Glutamatergic neuron (in vitro differentiated cells): ENCODE measurements at regions not wholly inside any gene's neighbourhood (a gene's known extent, or its start where the extent isn't known, plus 50 kb on each side); places are given as distances from the start of the nearest gene placed in this dataset.
A peak's percentile ranks its signal among the peaks of the same experiment; 100 is the strongest.

Source experiments
- DNase-seq: peaks from one replicate; pipeline ENCODE4 v3.0.0; 2022
- H3K27ac Mint-ChIP-seq: one replicate; pipeline ENCODE4 v1.8.0; 2020; ENCODE audit warnings: mild to moderate bottlenecking, mixed read lengths, inconsistent platforms; ENCODE audit not compliant: unreplicated experiment
- H3K27me3 Mint-ChIP-seq: one replicate; pipeline ENCODE4 v1.8.0; 2020; ENCODE audit warnings: mild to moderate bottlenecking, moderate library complexity, mixed read lengths, inconsistent platforms; ENCODE audit not compliant: unreplicated experiment
- H3K36me3 Mint-ChIP-seq: one replicate; pipeline ENCODE4 v1.8.0; 2020; ENCODE audit warnings: mild to moderate bottlenecking, mixed read lengths, inconsistent platforms; ENCODE audit not compliant: unreplicated experiment
- H3K4me1 Mint-ChIP-seq: one replicate; pipeline ENCODE4 v1.8.0; 2020; ENCODE audit warnings: mild to moderate bottlenecking, low read depth, mixed read lengths, inconsistent platforms; ENCODE audit not compliant: unreplicated experiment
- H3K4me3 Mint-ChIP-seq: one replicate; pipeline ENCODE4 v1.8.0; 2020; ENCODE audit warnings: mild to moderate bottlenecking, mixed read lengths, inconsistent platforms; ENCODE audit not compliant: unreplicated experiment
- H3K9me3 Mint-ChIP-seq: one replicate; pipeline ENCODE4 v1.8.0; 2020; ENCODE audit warnings: mild to moderate bottlenecking, moderate library complexity, mixed read lengths, inconsistent platforms; ENCODE audit not compliant: unreplicated experiment
- TF ChIP-seq, protein P1 (sequence below): fragments of 200-600 bp; sonication (generic); IDR thresholded peaks from one replicate; pipeline ENCODE4 v1.5.0; 2021; ENCODE audit not compliant: partially characterized antibody, unreplicated experiment

DNA sequence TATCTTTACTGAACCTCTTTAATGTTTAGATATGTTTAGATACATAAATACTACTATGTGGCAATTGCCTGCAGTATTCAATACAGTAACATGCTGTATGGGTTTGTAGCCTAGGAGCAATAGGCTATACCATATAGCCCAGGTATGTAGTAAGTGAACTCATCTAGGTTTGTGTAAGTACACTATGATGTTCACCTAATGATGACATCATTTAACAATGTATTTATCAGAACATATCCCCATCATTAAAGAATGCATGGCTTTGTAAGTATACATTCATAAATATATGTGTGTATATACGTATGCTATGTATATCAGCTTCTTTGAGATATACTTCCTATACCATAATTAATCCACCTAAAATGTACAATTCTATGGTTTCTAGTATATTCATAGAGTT is 631.2 kb upstream of the MAN1A1 start:
- Mint-ChIP-seq H3K27me3 (no peaks in the 10 kb centered on the region), H3K4me1 (no peaks in the 10 kb centered on the region), H3K9me3 (no peaks in the 10 kb centered on the region), H3K27ac (no peak overlapping the region), H3K36me3 (no peaks in the 10 kb centered on the region), H3K4me3 (no peak overlapping the region)
- TF ChIP-seq, protein P1, sequence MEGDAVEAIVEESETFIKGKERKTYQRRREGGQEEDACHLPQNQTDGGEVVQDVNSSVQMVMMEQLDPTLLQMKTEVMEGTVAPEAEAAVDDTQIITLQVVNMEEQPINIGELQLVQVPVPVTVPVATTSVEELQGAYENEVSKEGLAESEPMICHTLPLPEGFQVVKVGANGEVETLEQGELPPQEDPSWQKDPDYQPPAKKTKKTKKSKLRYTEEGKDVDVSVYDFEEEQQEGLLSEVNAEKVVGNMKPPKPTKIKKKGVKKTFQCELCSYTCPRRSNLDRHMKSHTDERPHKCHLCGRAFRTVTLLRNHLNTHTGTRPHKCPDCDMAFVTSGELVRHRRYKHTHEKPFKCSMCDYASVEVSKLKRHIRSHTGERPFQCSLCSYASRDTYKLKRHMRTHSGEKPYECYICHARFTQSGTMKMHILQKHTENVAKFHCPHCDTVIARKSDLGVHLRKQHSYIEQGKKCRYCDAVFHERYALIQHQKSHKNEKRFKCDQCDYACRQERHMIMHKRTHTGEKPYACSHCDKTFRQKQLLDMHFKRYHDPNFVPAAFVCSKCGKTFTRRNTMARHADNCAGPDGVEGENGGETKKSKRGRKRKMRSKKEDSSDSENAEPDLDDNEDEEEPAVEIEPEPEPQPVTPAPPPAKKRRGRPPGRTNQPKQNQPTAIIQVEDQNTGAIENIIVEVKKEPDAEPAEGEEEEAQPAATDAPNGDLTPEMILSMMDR, result no peak
- no peak for DNase-seq

DNA sequence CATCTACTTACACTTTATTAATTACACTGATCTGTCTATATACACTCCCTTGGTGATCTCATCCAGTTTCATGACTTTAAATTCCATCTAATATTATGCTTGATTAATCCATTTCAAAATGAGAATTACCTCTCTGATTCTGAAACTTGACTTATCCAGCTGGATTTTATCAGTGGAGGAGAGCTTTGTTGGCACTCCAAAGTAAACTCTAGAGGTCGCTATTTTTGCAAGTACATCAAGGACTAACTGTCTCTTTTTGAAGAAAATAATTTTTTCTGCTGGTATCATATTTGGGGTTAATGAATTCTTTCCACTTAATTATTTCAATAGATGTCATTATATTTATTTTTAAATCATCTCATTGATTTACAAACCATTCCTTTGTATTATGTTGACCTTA is 630.3 kb upstream of the MAN1A1 start:
- Mint-ChIP-seq H3K27me3 (no peaks in the 10 kb centered on the region), H3K36me3 (no peaks in the 10 kb centered on the region), H3K9me3 (no peaks in the 10 kb centered on the region), H3K4me3 (no peak overlapping the region), H3K4me1 (no peaks in the 10 kb centered on the region), H3K27ac (no peak overlapping the region)
- DNase-seq, result no peak
- TF ChIP-seq, protein P1, result peak; percentile 64

DNA sequence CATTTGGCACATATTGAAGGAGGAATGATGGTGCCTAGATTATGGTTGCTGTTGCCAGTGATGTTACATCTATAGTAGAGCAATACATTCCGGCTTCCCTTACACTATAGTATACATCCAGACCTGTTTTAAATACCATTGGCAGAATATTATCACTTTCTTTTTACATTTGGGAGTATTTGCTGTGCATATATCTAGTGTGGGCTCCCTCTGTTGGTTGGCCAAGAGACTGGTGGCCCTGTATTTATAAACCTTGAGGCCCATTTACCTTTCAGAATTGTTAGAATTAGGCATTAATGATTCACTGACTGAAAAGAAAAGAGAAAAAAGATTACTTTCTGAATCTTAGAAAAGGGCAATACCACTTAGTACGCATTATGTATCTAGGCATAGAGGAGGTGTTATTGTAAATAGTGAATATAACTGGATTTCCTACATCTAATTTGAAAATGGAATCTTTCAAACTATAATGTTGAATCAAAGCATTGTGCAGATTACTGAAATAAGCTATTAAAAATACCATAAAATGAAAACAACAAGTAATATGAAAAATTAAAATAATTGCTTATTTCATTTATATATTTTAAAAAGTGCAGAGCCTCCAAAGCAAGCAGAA is 628.8 kb upstream of the MAN1A1 start:
- no peaks in the 10 kb centered on the region for H3K27me3 Mint-ChIP-seq
- H3K4me3 Mint-ChIP-seq, result no peak overlapping the region
- no peak overlapping the region for H3K27ac Mint-ChIP-seq
- no peak for DNase-seq
- TF ChIP-seq, protein P1, result peak; percentile 68
- no peaks in the 10 kb centered on the region for H3K9me3 Mint-ChIP-seq
- no peaks in the 10 kb centered on the region for H3K36me3 Mint-ChIP-seq
- H3K4me1 Mint-ChIP-seq, result no peaks in the 10 kb centered on the region

DNA sequence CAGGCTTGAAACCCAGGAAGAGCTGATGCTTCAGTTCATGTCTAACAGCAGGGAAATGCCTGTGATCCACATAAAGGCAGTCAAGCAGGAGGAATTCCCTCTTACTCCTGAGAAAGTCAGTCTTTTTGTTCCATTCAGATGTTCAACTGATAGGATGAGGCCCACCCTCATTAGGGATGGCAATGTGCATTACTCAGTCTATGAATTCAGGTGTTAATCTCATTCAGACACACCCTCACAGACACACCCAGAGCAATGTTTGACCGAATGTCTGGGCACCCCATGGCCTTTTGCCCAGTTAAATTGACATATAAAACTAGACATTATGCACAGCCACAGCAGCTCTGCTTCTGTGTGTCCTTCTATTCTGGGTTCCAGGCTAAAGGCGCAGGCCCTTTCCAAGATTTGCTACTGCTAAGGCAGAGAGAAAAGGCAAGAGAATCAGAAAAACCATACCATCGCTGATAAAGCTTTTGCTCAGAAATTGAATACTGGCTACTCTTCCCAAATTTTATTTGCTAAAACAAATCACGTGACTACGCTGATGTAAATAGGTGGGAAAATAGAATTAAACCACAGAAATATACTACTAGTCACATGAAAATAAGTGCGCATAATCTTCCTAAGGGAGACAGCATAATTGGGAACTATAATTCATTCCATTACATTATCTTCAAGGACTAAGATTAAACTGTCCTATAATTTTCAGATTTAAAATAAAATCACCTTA is 625.0 kb upstream of the MAN1A1 start:
- Mint-ChIP-seq H3K36me3 (no peaks in the 10 kb centered on the region), H3K4me3 (no peak overlapping the region), H3K4me1 (no peaks in the 10 kb centered on the region), H3K27ac (no peak overlapping the region), H3K27me3 (no peaks in the 10 kb centered on the region), H3K9me3 (no peaks in the 10 kb centered on the region)
- DNase-seq, result no peak
- TF ChIP-seq, protein P1, result no peak

DNA sequence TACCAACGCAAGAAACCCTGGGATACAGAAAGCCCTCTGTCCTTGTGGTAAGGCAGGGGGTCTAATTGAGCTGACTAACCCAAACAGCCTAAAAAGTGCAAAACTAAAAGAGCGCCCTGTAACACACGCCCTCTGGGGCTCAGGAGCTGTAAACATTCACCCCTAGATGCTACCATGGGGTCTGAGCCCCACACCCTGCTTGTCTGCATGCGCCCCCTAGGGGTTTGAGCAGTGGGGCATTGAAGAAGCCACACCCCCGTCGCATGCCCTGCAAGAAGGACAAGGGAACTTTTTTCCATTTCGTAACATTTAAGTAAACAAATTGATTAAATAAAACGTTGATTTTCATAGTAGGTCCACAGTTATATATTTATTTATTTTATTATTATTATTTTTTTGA is 616.9 kb upstream of the MAN1A1 start:
- H3K27ac Mint-ChIP-seq, result no peak overlapping the region
- DNase-seq, result no peak
- H3K4me1 Mint-ChIP-seq, result no peaks in the 10 kb centered on the region
- no peaks in the 10 kb centered on the region for H3K27me3 Mint-ChIP-seq
- no peaks in the 10 kb centered on the region for H3K36me3 Mint-ChIP-seq
- no peaks in the 10 kb centered on the region for H3K9me3 Mint-ChIP-seq
- no peak overlapping the region for H3K4me3 Mint-ChIP-seq
- TF ChIP-seq, protein P1, result no peak
